DMS 273 treated with DMSO at 0.1 percent for 48 hours (cell line): ENCODE measurements at regions not wholly inside any gene's neighbourhood (a gene's known extent, or its start where the extent isn't known, plus 50 kb on each side); places are given as distances from the start of the nearest gene placed in this dataset.

Experiments
- DNase-seq: peaks from one replicate; lab custom pipeline; 2025; lab: John Stamatoyannopoulos, UW

- DNase-seq = no peak
Measured at GRCh38 chr3:113138839-113139743, 72.3 kb upstream of the BOC start.

- DNase-seq = no peak
Measured at GRCh38 chr3:113140876-113141275, 70.5 kb upstream of the BOC start.

GRCh38 chr3:113141543-113141942 is 69.8 kb upstream of the BOC start:
- no peak for DNase-seq

GRCh38 chr3:113142476-113142875 is 68.9 kb upstream of the BOC start:
- no peak for DNase-seq

- no peak for DNase-seq
Measured at GRCh38 chr3:113143353-113143752, 68.0 kb upstream of the BOC start.

- DNase-seq = peak; percentile 84
Measured at GRCh38 chr3:113147681-113148261, 63.6 kb upstream of the BOC start.

GRCh38 chr3:113148284-113148683 is 63.1 kb upstream of the BOC start:
- DNase-seq = peak; percentile 84

GRCh38 chr3:113150250-113150649 is 61.1 kb upstream of the BOC start:
- no peak for DNase-seq

- no peak for DNase-seq
Measured at GRCh38 chr3:113151461-113152031, 59.8 kb upstream of the BOC start.

- DNase-seq = no peak
Measured at GRCh38 chr3:113152849-113153248, 58.5 kb upstream of the BOC start.

GRCh38 chr3:113153499-113154107 is 57.8 kb upstream of the BOC start:
- DNase-seq = no peak

GRCh38 chr3:113156816-113157333 is 54.5 kb upstream of the BOC start:
- DNase-seq = no peak

GRCh38 chr3:113157408-113158030 is 53.8 kb upstream of the BOC start:
- DNase-seq = peak; percentile 29

GRCh38 chr3:113158171-113158570 is 53.2 kb upstream of the BOC start:
- no peak for DNase-seq
